Fibroblast of lung (primary cell): ENCODE measurements at regions not wholly inside any gene's neighbourhood (a gene's known extent, or its start where the extent isn't known, plus 50 kb on each side); places are given as distances from the start of the nearest gene placed in this dataset.

ENCODE experiments used
- DNase-seq, 2 donors: peaks; one replicate each; pipeline versions ENCODE4 v3.0.0 to v3.0.0-alpha.2; 2010; ENCODE audit warnings: low read depth in 2 of 2
- H2AFZ ChIP-seq: 2 replicates; pipeline ENCODE4 v1.5.1; 2012; ENCODE audit warnings: low read length, control low read depth, inconsistent platforms
- H3K27ac ChIP-seq: 2 replicates; pipeline ENCODE4 v1.5.1; 2011; ENCODE audit warnings: low read length, control low read depth; ENCODE audit not compliant: insufficient read depth
- H3K27me3 ChIP-seq: 2 replicates; pipeline ENCODE4 v1.5.1; 2011; ENCODE audit warnings: mild to moderate bottlenecking, low read length; ENCODE audit not compliant: control insufficient read depth, insufficient read depth
- H3K36me3 ChIP-seq: 2 replicates; pipeline ENCODE4 v1.5.1; 2011; ENCODE audit warnings: low read length; ENCODE audit not compliant: control insufficient read depth, insufficient read depth
- H3K4me1 ChIP-seq: 2 replicates; pipeline ENCODE4 v1.5.1; 2011; ENCODE audit warnings: low read length; ENCODE audit not compliant: control insufficient read depth, insufficient read depth; ENCODE audit errors: extremely low read depth
- H3K4me2 ChIP-seq: 2 replicates; pipeline ENCODE4 v1.5.1; 2011; ENCODE audit warnings: low read length, control low read depth; ENCODE audit not compliant: insufficient read depth; ENCODE audit errors: extremely low read depth
- H3K4me3 ChIP-seq, 4 experiments: fragments of 200-600 bp in 1 of 4; sonication (generic) in 1 of 4; replicated peaks in 1 of 4; 2 replicates each; pipeline ENCODE4 v1.5.1; 2011 to 2016; ENCODE audit warnings: low read length in 4 of 4, low read depth in 3 of 4, mild to moderate bottlenecking in 3 of 4, control low read depth in 2 of 4, inconsistent platforms in 1 of 4, mixed read lengths in 1 of 4; ENCODE audit not compliant: insufficient read depth in 1 of 4; ENCODE audit errors: control extremely low read depth in 1 of 4
- H3K79me2 ChIP-seq: 2 replicates; pipeline ENCODE4 v1.5.1; 2012; ENCODE audit warnings: mild to moderate bottlenecking, low read length, inconsistent platforms; ENCODE audit not compliant: control insufficient read depth, insufficient read depth
- H3K9ac ChIP-seq: 2 replicates; pipeline ENCODE4 v1.5.1; 2011; ENCODE audit warnings: mild to moderate bottlenecking, low read length, control low read depth; ENCODE audit not compliant: insufficient read depth
- H3K9me3 ChIP-seq: 2 replicates; pipeline ENCODE4 v1.5.1; 2012; ENCODE audit warnings: low read depth, low read length; ENCODE audit not compliant: control insufficient read depth, insufficient read depth
- H4K20me1 ChIP-seq: 2 replicates; pipeline ENCODE4 v1.5.1; 2011; ENCODE audit warnings: low read length; ENCODE audit not compliant: control insufficient read depth, insufficient read depth; ENCODE audit errors: extremely low read depth
- CTCF ChIP-seq, 2 donors: IDR thresholded peaks in 1 of 2; conservative IDR thresholded peaks in 1 of 2; 1 replicate in 1 of 2; 2 replicates in 1 of 2; pipeline ENCODE4 v1.5.1; 2011 to 2012; ENCODE audit warnings: low read length in 2 of 2, control low read depth in 1 of 2, inconsistent platforms in 1 of 2, low read depth in 1 of 2, mild to moderate bottlenecking in 1 of 2
- EZH2 ChIP-seq: IDR thresholded peaks from 2 replicates; pipeline ENCODE4 v1.5.1; 2012; ENCODE audit warnings: low read length, control low read depth, mild to moderate bottlenecking; ENCODE audit errors: missing control alignments

- TF ChIP-seq CTCF (conservative IDR thresholded peaks at IDR 0.05 in 1 of 2, IDR thresholded peaks at IDR 0.05 in 1 of 2; ENCODE audit: low read depth in 1 of 2, low read length in 2 of 2) (no peak), EZH2 (no peak)
- Histone ChIP-seq H3K4me1 (no peaks in the 10 kb centered on the region), H3K79me2 (no peaks in the 10 kb centered on the region), H3K36me3 (no peaks in the 10 kb centered on the region), H3K4me3 (no peak overlapping the region), H3K4me2 (no peak overlapping the region), H3K27me3 (no peaks in the 10 kb centered on the region), H4K20me1 (no peaks in the 10 kb centered on the region), H3K27ac (no peak overlapping the region), H3K9me3 (no peaks in the 10 kb centered on the region), H3K9ac (no peak overlapping the region), H2AFZ (no peak overlapping the region)
- DNase-seq, result no peak
Observed at GRCh38 chr1:169044296-169044695, 62.2 kb upstream of the ATP1B1 start.

- DNase-seq, result no peak
- Histone ChIP-seq H3K79me2 (no peaks in the 10 kb centered on the region), H3K36me3 (no peaks in the 10 kb centered on the region), H4K20me1 (no peaks in the 10 kb centered on the region), H3K27ac (no peak overlapping the region), H3K9me3 (no peaks in the 10 kb centered on the region), H3K4me3 (no peak overlapping the region), H3K4me1 (no peaks in the 10 kb centered on the region), H2AFZ (no peak overlapping the region), H3K27me3 (no peaks in the 10 kb centered on the region), H3K9ac (no peak overlapping the region), H3K4me2 (no peak overlapping the region)
- no peak for TF ChIP-seq EZH2
- TF ChIP-seq CTCF (conservative IDR thresholded peaks at IDR 0.05 in 1 of 2, IDR thresholded peaks at IDR 0.05 in 1 of 2; ENCODE audit: low read depth in 1 of 2, low read length in 2 of 2), result no peak
Observed at GRCh38 chr1:169044971-169045370, 61.5 kb upstream of the ATP1B1 start.

GRCh38 chr1:169046671-169047070, 59.8 kb upstream of the ATP1B1 start:
- H4K20me1 ChIP-seq, result no peaks in the 10 kb centered on the region
- DNase-seq, result no peak
- H3K4me1 ChIP-seq, result no peaks in the 10 kb centered on the region
- no peak overlapping the region for H3K4me2 ChIP-seq
- no peak overlapping the region for H2AFZ ChIP-seq
- TF ChIP-seq EZH2, result no peak
- TF ChIP-seq CTCF (conservative IDR thresholded peaks at IDR 0.05 in 1 of 2, IDR thresholded peaks at IDR 0.05 in 1 of 2; ENCODE audit: low read depth in 1 of 2, low read length in 2 of 2), result no peak
- no peaks in the 10 kb centered on the region for H3K36me3 ChIP-seq
- H3K27ac ChIP-seq, result no peak overlapping the region
- no peaks in the 10 kb centered on the region for H3K9me3 ChIP-seq
- no peak overlapping the region for H3K9ac ChIP-seq
- H3K4me3 ChIP-seq, result no peak overlapping the region
- no peaks in the 10 kb centered on the region for H3K79me2 ChIP-seq
- H3K27me3 ChIP-seq, result no peaks in the 10 kb centered on the region
